ENCODE measurements at regions not wholly inside any gene's neighbourhood (a gene's known extent, or its start where the extent isn't known, plus 50 kb on each side); places are given as distances from the start of the nearest gene placed in this dataset.
"Not testable (repeated sequence)": the region's sequence is repeated elsewhere in the genome, so short reads cannot be mapped to it uniquely, and the experiment has no call there.

- DNase-seq (ENCODE audit: low read depth) = no peak
Measured at GRCh38 chr2:240254337-240255164, 114.1 kb upstream of the OTOS start.

- no peak for DNase-seq (ENCODE audit: low read depth)
Measured at GRCh38 chr2:240255165-240255491, 114.7 kb upstream of the OTOS start.

GRCh38 chr2:240255811-240256703 is 115.6 kb upstream of the OTOS start:
- no peak for DNase-seq (ENCODE audit: low read depth)

GRCh38 chr2:240256704-240257637 is 116.5 kb upstream of the OTOS start:
- no peak for DNase-seq (ENCODE audit: low read depth)

GRCh38 chr2:240257940-240258580 is 117.6 kb upstream of the OTOS start:
- no peak for DNase-seq (ENCODE audit: low read depth)

- no peak for DNase-seq (ENCODE audit: low read depth)
Measured at GRCh38 chr2:240258685-240259084, 118.2 kb upstream of the OTOS start.

- no peak for DNase-seq (ENCODE audit: low read depth)
Measured at GRCh38 chr2:240259201-240259923, 118.9 kb upstream of the OTOS start.

GRCh38 chr2:240259924-240260529 is 119.6 kb upstream of the OTOS start:
- no peak for DNase-seq (ENCODE audit: low read depth)

- no peak for DNase-seq (ENCODE audit: low read depth)
Measured at GRCh38 chr2:240260664-240261063, 120.2 kb upstream of the OTOS start.

- not testable (repeated sequence) for DNase-seq (ENCODE audit: low read depth)
Measured at GRCh38 chr2:240262578-240262977, 122.1 kb upstream of the OTOS start.

- DNase-seq (ENCODE audit: low read depth) = no peak
Measured at GRCh38 chr2:240269380-240269779, 128.9 kb upstream of the OTOS start.

- DNase-seq (ENCODE audit: low read depth) = no peak
Measured at GRCh38 chr2:240269886-240270285, 129.4 kb upstream of the OTOS start.

GRCh38 chr2:240271716-240272341 is 131.4 kb upstream of the OTOS start:
- DNase-seq (ENCODE audit: low read depth) = no peak

- no peak for DNase-seq (ENCODE audit: low read depth)
Measured at GRCh38 chr2:240275386-240275785, 134.9 kb upstream of the OTOS start.

- no peak for DNase-seq (ENCODE audit: low read depth)
Measured at GRCh38 chr2:240277073-240277806, 136.8 kb upstream of the OTOS start.

GRCh38 chr2:240277807-240278522 is 137.5 kb upstream of the OTOS start:
- no peak for DNase-seq (ENCODE audit: low read depth)

GRCh38 chr2:240278661-240279060 is 138.2 kb upstream of the OTOS start:
- DNase-seq (ENCODE audit: low read depth) = no peak

- no peak for DNase-seq (ENCODE audit: low read depth)
Measured at GRCh38 chr2:240280621-240281020, 140.2 kb upstream of the OTOS start.
